Right renal cortex interstitium (tissue), 3 donors: ENCODE measurements at regions not wholly inside any gene's neighbourhood (a gene's known extent, or its start where the extent isn't known, plus 50 kb on each side); places are given as distances from the start of the nearest gene placed in this dataset.
A peak's percentile ranks its signal among the peaks of the same experiment; 100 is the strongest.

Experiments
- DNase-seq, 3 donors: peaks; one replicate each; pipeline ENCODE4 v3.0.0-alpha.2; 2013; ENCODE audit warnings: low read depth in 3 of 3, low spot score in 2 of 3

DNA sequence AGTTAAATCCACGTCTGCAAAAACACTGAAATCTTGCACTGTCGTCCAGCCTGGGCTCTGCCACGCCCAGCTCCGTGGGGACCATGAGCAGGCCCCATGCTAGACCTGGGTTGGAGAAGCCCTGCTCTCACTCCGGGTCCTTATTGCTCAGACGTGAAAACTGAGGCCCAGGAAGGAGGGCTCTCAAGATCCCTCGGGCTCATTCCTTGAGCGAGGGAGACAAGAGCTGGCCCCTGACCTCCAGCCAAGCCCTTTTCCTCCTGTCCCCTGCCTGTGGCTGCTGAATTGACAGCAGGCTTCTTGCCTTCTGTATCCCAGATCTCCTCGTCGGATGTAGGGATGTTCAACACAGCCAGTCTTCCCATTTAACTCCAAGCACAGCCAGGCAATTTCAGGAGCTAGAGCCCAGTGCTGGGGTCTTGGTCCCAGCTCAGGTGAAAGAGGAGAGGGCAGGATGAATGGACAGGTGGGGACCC is 109.5 kb downstream of the CPZ start:
- DNase-seq: no peak

DNA sequence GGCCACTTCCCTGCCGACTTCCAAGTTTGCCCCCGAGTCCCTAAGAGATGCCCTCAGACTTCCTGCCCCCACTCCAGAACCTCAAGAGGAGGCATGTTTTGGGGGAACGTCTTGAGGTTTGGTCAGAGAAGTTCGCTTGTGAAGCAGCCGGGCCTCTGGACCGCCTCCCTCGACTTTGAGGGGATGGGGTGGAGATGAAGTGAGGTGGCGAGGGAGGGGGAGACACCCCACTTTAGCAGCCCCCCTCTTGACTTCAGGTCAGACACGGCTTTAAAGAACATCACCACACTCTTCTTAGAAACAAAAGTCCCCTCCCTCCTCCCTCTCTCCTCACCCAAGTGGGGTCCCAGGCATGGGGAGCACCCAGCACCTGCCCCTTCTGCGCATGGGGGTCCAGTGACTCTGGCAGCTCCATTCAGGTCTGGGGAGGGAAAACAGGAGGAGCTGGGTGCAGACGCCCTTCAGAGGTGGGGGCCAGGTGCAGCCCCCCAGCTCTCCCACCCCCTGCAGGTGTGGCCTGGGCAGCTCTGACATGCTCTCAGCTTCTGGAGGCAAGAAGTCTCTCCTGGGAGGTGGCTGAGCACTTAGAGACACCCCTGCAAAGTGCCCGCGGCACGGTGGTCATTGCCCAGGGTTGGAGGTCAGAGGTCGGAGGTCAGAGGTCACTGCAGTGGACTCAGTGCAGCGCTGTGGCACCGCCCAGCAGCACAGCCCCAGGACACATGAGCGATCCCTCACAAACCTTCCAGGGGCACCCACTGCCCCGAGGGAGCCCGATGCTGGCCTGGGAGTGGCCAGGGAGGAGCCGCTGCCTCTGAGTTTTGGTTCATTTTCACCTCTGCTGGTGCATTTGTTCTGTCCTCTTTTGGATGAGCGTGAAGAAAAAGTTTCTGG is 108.8 kb downstream of the CPZ start:
- DNase-seq: no peak

GRCh38 chr4:8700531-8700930 is 108.0 kb downstream of the CPZ start:
- DNase-seq: no peak

- no peak for DNase-seq
Observed at GRCh38 chr4:8699479-8700145, 107.0 kb downstream of the CPZ start.

GRCh38 chr4:8699063-8699385 is 106.5 kb downstream of the CPZ start:
- no peak for DNase-seq

DNA sequence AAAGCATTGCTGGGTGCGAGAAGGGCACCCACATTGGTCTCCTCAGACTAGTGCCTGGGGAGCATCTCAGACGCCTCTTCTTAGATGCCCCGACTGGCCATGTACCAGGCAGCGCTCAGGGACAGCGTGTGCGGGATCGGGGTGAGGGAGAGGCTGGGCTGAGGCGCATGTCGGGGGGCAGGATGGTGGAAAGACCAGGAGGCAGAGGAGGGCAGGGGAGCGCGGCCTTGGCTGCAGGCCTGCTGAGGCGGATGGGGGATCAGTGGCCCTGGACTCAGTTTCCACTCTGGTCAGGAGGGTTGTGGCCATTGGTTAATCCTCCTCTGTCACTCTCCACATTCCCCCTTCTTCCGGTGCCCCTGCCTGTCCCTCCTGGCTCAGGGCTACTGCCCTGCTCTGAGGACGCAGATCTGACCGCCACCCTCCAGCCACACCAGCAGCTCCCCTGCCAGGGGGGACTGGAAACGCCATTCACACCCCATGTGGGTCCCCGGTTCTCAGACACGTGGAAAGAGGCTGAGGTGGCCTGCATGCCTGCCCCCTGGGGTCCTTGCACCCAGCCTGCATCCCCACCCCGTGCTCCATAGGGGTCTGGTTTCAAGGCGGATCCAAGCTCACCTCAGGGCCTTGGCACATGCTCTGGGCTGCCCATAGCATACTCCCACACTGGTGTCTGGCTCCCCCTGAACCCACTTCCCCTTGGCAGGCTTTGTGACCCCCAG is 105.9 kb downstream of the CPZ start:
- no peak for DNase-seq

DNA sequence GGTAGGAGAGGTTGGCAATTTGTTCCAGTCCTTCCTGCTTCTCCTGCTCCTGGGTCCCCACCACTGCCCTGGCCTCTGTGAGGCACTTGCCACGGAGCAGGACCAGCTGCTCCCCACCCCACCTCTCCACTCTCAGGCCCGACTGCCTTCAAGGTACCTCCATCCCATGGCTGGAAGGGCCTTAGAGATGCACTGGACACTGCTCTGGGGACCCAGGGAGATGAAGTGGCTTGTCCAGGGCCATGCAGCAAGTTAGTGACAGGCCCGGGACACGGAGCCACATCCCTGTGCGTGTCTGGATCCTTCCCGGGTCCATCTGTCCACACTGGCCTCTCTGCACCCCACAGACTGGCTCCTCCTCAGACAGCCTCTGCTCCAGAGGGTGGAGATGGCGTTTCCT is 105.3 kb downstream of the CPZ start:
- DNase-seq: no peak

GRCh38 chr4:8696369-8697127 is 104.0 kb downstream of the CPZ start:
- no peak for DNase-seq

DNA sequence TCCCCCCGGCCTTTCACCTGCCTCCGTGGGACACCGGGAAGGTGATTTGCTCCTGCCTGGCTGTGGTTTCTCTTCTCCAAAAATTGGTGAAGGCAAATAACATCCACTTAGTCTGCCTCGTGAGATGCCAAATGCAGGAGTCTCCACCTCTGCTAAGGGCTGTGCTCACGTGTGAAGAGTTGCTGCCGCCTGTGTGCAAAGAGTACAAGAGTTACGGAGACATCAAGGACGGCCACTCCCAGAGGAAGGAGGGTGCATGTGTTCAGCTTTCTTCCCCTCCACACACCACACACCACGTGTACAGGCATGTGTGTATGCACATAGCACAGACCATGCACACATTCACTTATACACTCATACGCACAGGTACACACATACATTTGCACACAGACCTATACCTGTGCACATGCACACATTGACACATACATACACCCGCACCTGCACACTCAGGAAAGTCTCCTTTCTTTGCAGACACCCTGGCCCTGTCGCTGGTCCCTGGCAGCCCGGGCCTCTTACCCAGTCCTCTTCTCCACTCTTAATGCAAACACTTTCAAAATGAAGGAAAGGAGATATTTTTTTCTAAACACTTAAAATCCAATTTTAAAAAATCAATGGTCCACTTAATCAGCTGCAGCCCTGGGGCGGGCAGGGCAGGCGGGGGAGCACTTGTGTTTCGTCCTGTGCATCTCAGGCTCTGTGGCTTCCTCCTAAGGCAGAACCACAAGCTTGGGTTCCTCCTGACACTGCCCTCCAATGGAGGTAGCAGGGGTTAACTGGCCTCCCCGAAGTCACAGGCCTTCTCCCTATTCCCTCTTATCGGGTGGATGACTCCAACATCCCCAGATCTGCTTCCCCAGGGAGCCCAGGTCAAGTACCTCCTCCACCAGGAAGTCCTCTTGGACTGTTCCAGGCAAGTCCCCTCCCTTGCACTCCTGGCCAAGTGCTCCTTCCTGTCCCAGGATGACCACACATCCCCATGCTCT is 103.0 kb downstream of the CPZ start:
- DNase-seq: no peak

- DNase-seq: no peak
Observed at GRCh38 chr4:8694651-8695151, 102.1 kb downstream of the CPZ start.

GRCh38 chr4:8694226-8694625 is 101.7 kb downstream of the CPZ start:
- no peak for DNase-seq

DNA sequence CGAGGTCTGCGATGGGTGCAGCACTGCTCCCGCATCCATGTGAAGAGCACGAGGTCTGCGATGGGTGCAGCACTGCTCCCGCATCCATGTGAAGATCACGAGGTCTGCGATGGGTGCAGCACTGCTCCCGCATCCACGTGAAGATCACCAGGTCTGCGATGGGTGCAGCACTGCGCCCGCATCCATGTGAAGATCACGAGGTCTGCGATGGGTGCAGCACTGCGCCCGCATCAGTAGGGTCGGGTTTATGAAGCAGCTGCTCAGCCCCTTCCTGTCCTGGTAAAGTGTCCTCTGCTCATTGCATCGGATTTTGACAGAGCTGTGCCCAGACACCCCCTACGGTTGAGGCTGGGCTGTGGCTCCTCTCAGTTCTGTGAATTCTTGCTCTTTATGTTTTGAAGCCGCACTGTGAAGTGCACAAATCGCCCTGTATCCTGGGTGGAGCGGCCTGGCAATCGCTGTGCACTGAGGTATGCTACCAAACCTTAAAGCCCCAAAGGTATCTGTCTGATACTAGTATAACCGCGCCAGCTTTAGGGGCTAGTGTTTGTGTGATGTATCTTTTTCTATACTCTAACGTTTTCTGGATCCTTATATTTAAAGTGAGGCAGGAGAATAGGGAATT is 98.7 kb downstream of the CPZ start:
- DNase-seq: no peak

DNA sequence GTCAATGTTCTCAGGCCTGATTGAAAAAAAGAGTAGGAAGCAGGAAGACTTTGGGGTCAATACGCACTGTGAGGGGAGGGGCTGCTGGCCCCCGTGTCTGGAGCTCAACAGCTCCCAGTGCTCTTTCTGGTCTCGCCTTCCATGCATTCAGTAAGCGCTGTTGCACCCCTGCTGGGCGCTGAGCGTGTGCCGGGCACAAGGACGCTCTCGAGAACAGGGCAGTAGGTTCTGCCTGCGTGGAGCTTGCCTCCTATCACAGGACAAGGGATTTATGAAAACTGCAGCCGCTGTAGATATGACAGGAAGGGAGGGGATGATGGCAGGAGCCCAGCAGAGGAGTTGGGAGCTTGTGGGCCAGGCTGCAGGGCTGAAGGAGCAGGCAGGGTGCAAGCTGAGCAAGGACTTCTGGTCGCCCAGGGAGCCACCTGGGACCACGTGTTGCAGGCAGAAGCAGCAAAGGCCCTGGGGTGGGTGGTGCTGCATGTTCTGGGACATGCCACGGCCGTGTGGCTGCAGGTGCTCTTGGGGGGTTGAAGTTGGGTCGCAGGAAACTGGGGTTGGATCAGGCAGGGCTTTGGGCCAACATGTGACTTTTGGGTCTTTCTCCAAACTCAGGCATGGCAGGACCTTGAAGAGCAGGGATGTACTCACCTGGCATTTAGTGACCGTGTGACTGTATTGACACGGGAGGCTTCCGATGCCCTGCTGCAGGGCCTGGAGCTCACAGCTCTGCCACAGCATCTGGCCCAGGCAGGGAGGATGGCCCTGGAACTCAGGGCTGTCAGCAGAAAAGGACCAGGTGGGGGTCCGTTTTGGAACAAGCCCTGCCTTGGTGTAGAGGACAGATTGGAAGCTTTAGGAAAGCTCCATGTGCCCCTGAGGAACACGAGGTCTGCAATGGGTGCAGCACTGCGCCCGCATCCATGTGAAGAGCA is 97.9 kb downstream of the CPZ start:
- no peak for DNase-seq

- DNase-seq: no peak
Observed at GRCh38 chr4:8689741-8690140, 97.2 kb downstream of the CPZ start.

DNA sequence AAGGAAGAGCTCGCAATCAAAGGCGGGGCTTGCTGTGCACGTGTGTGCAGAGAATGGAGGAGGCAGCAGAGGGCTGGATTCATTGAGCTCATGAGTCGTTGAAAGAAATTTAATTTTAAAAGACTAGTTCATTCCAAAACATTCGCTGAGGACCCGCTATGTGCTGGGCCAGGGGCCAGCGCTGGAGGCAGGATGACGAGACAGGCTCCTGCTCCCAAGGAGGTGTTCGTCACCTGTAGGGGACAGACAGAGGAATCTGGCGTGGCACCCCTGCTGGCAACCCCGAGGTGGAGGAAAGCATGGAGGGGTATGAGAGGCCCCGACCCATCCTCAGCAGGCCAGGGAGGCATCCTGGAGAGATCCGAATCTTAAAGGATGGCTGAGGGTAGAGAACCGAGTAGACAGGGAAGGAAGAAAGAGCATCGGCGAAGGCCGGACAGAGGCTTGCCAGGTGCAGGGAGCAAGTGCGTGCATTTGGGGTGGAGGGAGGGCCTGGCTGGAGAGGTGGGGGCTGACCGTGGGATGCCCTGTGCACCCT is 96.4 kb downstream of the CPZ start:
- DNase-seq: no peak

DNA sequence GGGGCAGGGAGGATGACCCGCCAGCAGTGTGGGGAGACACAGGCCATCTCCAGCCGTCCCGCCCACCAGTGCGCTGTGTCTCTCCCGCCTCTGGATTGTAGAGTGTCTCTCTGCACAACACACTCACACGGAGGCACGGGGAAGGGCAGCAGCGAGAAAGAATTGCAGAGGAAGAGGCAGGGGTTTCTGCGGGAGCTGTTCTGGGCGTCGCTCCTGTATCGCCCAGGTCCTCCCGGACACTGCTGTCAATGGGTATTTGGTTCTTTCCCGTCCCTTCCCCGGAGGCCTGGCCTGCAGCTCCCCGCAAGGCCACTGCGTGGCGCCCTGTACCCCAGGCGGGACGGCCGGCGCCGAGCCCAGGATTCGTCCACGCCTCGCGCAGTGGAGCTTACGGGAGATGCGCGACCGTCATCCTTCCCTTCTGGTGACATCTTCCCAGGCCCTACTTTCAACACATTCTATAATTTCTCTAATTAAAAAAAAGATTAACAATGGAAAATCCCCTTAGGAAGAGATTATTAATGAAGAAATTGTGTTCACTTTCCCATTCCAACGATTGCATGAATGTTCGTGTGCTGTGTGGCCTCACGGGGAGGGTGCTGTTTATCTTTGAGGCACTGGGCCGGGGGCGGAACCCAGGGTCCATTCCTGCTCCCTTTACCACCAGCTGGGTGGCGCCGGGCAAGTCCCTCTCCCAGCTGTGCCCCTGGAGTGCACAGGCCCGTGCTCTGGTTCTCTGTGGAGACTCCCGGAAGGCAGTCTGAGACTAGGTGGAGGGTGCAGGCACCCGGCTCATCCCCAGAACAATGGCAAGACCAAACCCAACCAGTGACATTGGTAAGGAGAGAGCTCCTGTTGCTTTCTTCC is 95.7 kb downstream of the CPZ start:
- peak in 2 of 3 donors; percentile 18 to 20 for DNase-seq

DNA sequence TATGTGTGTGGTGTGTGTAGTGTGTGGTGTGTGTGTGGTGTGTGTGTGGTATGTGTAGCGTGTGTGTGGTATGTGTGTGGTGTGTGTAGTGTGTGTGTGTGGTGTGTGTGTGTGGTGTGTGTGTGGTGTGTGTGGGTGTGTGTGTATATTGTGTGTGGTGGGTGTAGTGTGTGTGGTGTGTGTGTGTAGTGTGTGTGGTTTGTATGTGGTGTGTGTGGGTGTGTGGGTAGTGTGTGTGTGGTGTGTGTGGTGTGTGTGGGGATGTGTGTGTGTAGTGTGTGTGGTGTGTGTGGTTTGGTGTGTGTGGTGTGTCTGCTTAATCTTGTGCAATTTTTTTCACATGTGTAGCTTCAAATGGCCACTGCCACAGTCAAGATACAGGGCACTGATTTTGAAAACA is 94.5 kb downstream of the CPZ start:
- DNase-seq: no peak
